Neuronal stem cell (in vitro differentiated cells): ENCODE measurements at regions not wholly inside any gene's neighbourhood (a gene's known extent, or its start where the extent isn't known, plus 50 kb on each side); places are given as distances from the start of the nearest gene placed in this dataset.
A peak's percentile ranks its signal among the peaks of the same experiment; 100 is the strongest.

ENCODE experiments used
- DNase-seq: peaks from one replicate; pipeline ENCODE4 v3.0.0-alpha.2; 2013; ENCODE audit warnings: low spot score
- H2AFZ ChIP-seq: one replicate; pipeline ENCODE4 v1.6.1; 2013; ENCODE audit warnings: mild to moderate bottlenecking, low read length, inconsistent platforms
- H2AK5ac ChIP-seq: 2 replicates; pipeline ENCODE4 v1.6.1; 2013; ENCODE audit warnings: low read depth, mild to moderate bottlenecking, inconsistent platforms, low read length, moderate library complexity, mixed read lengths
- H2BK120ac ChIP-seq: 2 replicates; pipeline ENCODE4 v1.6.1; 2013; ENCODE audit warnings: low read depth, mild to moderate bottlenecking, inconsistent platforms, low read length, moderate library complexity, mixed read lengths
- H2BK12ac ChIP-seq: one replicate; pipeline ENCODE4 v1.6.1; 2013; ENCODE audit warnings: low read length, inconsistent platforms
- H2BK15ac ChIP-seq: 2 replicates; pipeline ENCODE4 v1.6.1; 2013; ENCODE audit warnings: mild to moderate bottlenecking, low read length, inconsistent platforms, mixed read lengths
- H2BK5ac ChIP-seq: one replicate; pipeline ENCODE4 v1.6.1; 2013; ENCODE audit warnings: inconsistent platforms, mild to moderate bottlenecking, low read length, moderate library complexity
- H3K14ac ChIP-seq: one replicate; pipeline ENCODE4 v1.6.1; 2013; ENCODE audit warnings: low read length, inconsistent platforms
- H3K18ac ChIP-seq: 2 replicates; pipeline ENCODE4 v1.6.1; 2013; ENCODE audit warnings: low read length, inconsistent platforms
- H3K23ac ChIP-seq: 2 replicates; pipeline ENCODE4 v1.6.1; 2013; ENCODE audit warnings: low read depth, mild to moderate bottlenecking, mixed read lengths, low read length, inconsistent platforms; ENCODE audit not compliant: poor library complexity
- H3K27ac ChIP-seq: replicated peaks from 3 replicates; pipeline ENCODE4 v1.5.1; 2013; ENCODE audit warnings: low read length, inconsistent platforms
- H3K27me3 ChIP-seq, 3 experiments: 2 replicates each; pipeline ENCODE4 v1.6.1; 2013; ENCODE audit warnings: low read length in 3 of 3, mild to moderate bottlenecking in 2 of 3, inconsistent platforms in 1 of 3, low read depth in 1 of 3, mixed read lengths in 1 of 3, moderate library complexity in 1 of 3; ENCODE audit not compliant: control insufficient read depth in 3 of 3, insufficient read depth in 3 of 3
- H3K36me3 ChIP-seq, 2 donors: replicated peaks in 1 of 2; 2 replicates each; pipeline ENCODE4 v1.6.1; 2013; ENCODE audit warnings: low read length in 2 of 2; ENCODE audit not compliant: control insufficient read depth in 2 of 2, insufficient read depth in 2 of 2
- H3K4ac ChIP-seq: 2 replicates; pipeline ENCODE4 v1.6.1; 2013; ENCODE audit warnings: inconsistent platforms, mild to moderate bottlenecking, low read length, moderate library complexity
- H3K4me1 ChIP-seq, 2 donors: 1 replicate in 1 of 2; 2 replicates in 1 of 2; pipeline ENCODE4 v1.6.1; 2013; ENCODE audit warnings: low read length in 2 of 2, low read depth in 1 of 2; ENCODE audit not compliant: control insufficient read depth in 2 of 2, insufficient read depth in 1 of 2
- H3K4me2 ChIP-seq: one replicate; pipeline ENCODE4 v1.6.1; 2013; ENCODE audit warnings: mild to moderate bottlenecking, low read length, inconsistent platforms; ENCODE audit not compliant: insufficient read depth, poor library complexity, severe bottlenecking
- H3K4me3 ChIP-seq, 2 donors: 2 replicates each; pipeline ENCODE4 v1.5.1; 2013; ENCODE audit warnings: low read length in 2 of 2, mild to moderate bottlenecking in 2 of 2, inconsistent platforms in 1 of 2, moderate library complexity in 1 of 2
- H3K79me1 ChIP-seq: one replicate; pipeline ENCODE4 v1.6.1; 2013; ENCODE audit warnings: low read depth, mild to moderate bottlenecking, inconsistent platforms, low read length, moderate library complexity
- H3K9ac ChIP-seq: one replicate; pipeline ENCODE4 v1.6.1; 2013; ENCODE audit warnings: mild to moderate bottlenecking, low read depth, low read length, inconsistent platforms; ENCODE audit not compliant: poor library complexity
- H3K9me3 ChIP-seq, 2 donors: replicated peaks in 1 of 2; 2 replicates each; pipeline versions ENCODE3 to v1.6.1; 2013; ENCODE audit warnings: low read length in 2 of 2, mild to moderate bottlenecking in 2 of 2, inconsistent platforms in 1 of 2, low read depth in 1 of 2, mixed read lengths in 1 of 2, moderate library complexity in 1 of 2; ENCODE audit not compliant: control insufficient read depth in 2 of 2, insufficient read depth in 1 of 2
- H4K8ac ChIP-seq: one replicate; pipeline ENCODE4 v1.6.1; 2013; ENCODE audit warnings: low read depth, mild to moderate bottlenecking, inconsistent platforms, low read length, moderate library complexity
- H4K91ac ChIP-seq: one replicate; pipeline ENCODE4 v1.6.1; 2013; ENCODE audit warnings: low read length, low read depth, mild to moderate bottlenecking, inconsistent platforms; ENCODE audit not compliant: poor library complexity
- whole genome bisulfite sequencing, 2 donors: extraction: QIAGEN DNeasy Blood & Tissue Kit; methylation state at CpG; one replicate each; pipeline ENCODE4 v1.1.7; 2013; ENCODE audit warnings: missing lambda C conversion rate in 2 of 2, mixed read lengths in 1 of 2; ENCODE audit not compliant: insufficient read length in 2 of 2, insufficient replicate concordance in 1 of 2; ENCODE audit errors: extremely low coverage in 2 of 2; 5-methylcytosine and 5-hydroxymethylcytosine counted together

GRCh38 chr5:5677738-5678137 lies 255.3 kb downstream of the ICE1 start:
- peaks cover 0 to 3% of the 10 kb centered on the region in 2 donors for H3K9me3 ChIP-seq
- no peak overlapping the region for H4K8ac ChIP-seq
- peaks cover 0 to 1% of the 10 kb centered on the region in 2 donors for H3K4me1 ChIP-seq
- no peak overlapping the region for H3K18ac ChIP-seq
- DNase-seq = no peak
- H2BK15ac ChIP-seq = no peak overlapping the region
- no peak overlapping the region for H3K27ac ChIP-seq
- H3K4ac ChIP-seq = no peak overlapping the region
- no peak overlapping the region for H3K4me2 ChIP-seq
- no peak overlapping the region for H2AFZ ChIP-seq
- H3K27me3 ChIP-seq = no peaks in the 10 kb centered on the region
- H3K9ac ChIP-seq = no peak overlapping the region
- peak overlapping the region in 1 of 2 donors; percentile 58 for H3K4me3 ChIP-seq
- H2BK5ac ChIP-seq = no peak overlapping the region
- no peak overlapping the region for H4K91ac ChIP-seq
- H2BK12ac ChIP-seq = no peak overlapping the region
- H3K14ac ChIP-seq = peak overlapping the region; percentile 5
- no CpG with 5 or more reads among the region's 2 CpGs for WGBS, 2 donors
- no peak overlapping the region for H2AK5ac ChIP-seq
- H3K23ac ChIP-seq = no peak overlapping the region
- H3K79me1 ChIP-seq = no peaks in the 10 kb centered on the region
- no peak overlapping the region for H2BK120ac ChIP-seq
- H3K36me3 ChIP-seq = no peaks in the 10 kb centered on the region

GRCh38 chr5:5676218-5676617 lies 253.7 kb downstream of the ICE1 start:
- Histone ChIP-seq H2AFZ (no peak overlapping the region), H3K27ac (no peak overlapping the region), H4K8ac (no peak overlapping the region), H3K4ac (no peak overlapping the region), H3K79me1 (no peaks in the 10 kb centered on the region), H2BK12ac (no peak overlapping the region), H3K4me2 (no peak overlapping the region), H2BK15ac (no peak overlapping the region), H3K23ac (no peak overlapping the region), H3K4me3 (peak overlapping the region in 1 of 2 donors; percentile 31), H3K9me3 (no peaks in the 10 kb centered on the region), H2AK5ac (no peak overlapping the region), H3K14ac (no peak overlapping the region), H2BK5ac (no peak overlapping the region), H3K27me3 (no peaks in the 10 kb centered on the region), H4K91ac (no peak overlapping the region), H3K4me1 (peaks cover 0 to 1% of the 10 kb centered on the region in 2 donors), H2BK120ac (no peak overlapping the region), H3K18ac (no peak overlapping the region), H3K9ac (no peak overlapping the region), H3K36me3 (no peaks in the 10 kb centered on the region)
- DNase-seq = no peak
- WGBS, 2 donors = no CpG with 5 or more reads among the region's 3 CpGs

- H3K9ac ChIP-seq = no peak overlapping the region
- no peak overlapping the region for H2BK12ac ChIP-seq
- no peak overlapping the region for H2BK5ac ChIP-seq
- H3K9me3 ChIP-seq = no peaks in the 10 kb centered on the region
- no peak overlapping the region for H3K23ac ChIP-seq
- H3K36me3 ChIP-seq = no peaks in the 10 kb centered on the region
- H3K27me3 ChIP-seq = no peaks in the 10 kb centered on the region
- H3K4me3 ChIP-seq = no peak overlapping the region
- no peak overlapping the region for H3K27ac ChIP-seq
- no peaks in the 10 kb centered on the region for H3K79me1 ChIP-seq
- H2AFZ ChIP-seq = no peak overlapping the region
- H3K14ac ChIP-seq = no peak overlapping the region
- no peak overlapping the region for H2BK15ac ChIP-seq
- WGBS, 2 donors = no CpG with 5 or more reads among the region's 1 CpG
- H3K4ac ChIP-seq = no peak overlapping the region
- H2AK5ac ChIP-seq = no peak overlapping the region
- no peak for DNase-seq
- H4K91ac ChIP-seq = no peak overlapping the region
- H4K8ac ChIP-seq = no peak overlapping the region
- no peak overlapping the region for H3K4me2 ChIP-seq
- H2BK120ac ChIP-seq = no peak overlapping the region
- peaks cover 0 to 1% of the 10 kb centered on the region in 2 donors for H3K4me1 ChIP-seq
- no peak overlapping the region for H3K18ac ChIP-seq
Measured at GRCh38 chr5:5675511-5675910, 253.0 kb downstream of the ICE1 start.

- Histone ChIP-seq H3K27me3 (no peaks in the 10 kb centered on the region), H2BK120ac (no peak overlapping the region), H3K36me3 (no peaks in the 10 kb centered on the region), H3K4me2 (no peak overlapping the region), H3K9ac (peak overlapping the region; percentile 64), H2BK5ac (no peak overlapping the region), H3K4me3 (no peak overlapping the region), H3K9me3 (no peaks in the 10 kb centered on the region), H2AK5ac (no peak overlapping the region), H4K91ac (no peak overlapping the region), H3K79me1 (no peaks in the 10 kb centered on the region), H4K8ac (no peak overlapping the region), H3K14ac (no peak overlapping the region), H3K4me1 (no peaks in the 10 kb centered on the region), H3K4ac (no peak overlapping the region), H3K23ac (no peak overlapping the region), H2AFZ (no peak overlapping the region), H2BK12ac (no peak overlapping the region), H2BK15ac (no peak overlapping the region), H3K27ac (no peak overlapping the region), H3K18ac (no peak overlapping the region)
- no CpG with 5 or more reads among the region's 1 CpG for WGBS, 2 donors
- DNase-seq = no peak
Measured at GRCh38 chr5:5671823-5672222, 249.3 kb downstream of the ICE1 start.
